22Rv1 (cell line): ENCODE measurements at regions not wholly inside any gene's neighbourhood (a gene's known extent, or its start where the extent isn't known, plus 50 kb on each side); places are given as distances from the start of the nearest gene placed in this dataset.

Experiments used
- H3K27ac ChIP-seq: fragments of 450-650 bp; 2 replicates; pipeline ENCODE4 v1.5.1; 2017
- ZFX ChIP-seq: fragments of 450-650 bp; IDR thresholded peaks from 2 replicates; pipeline ENCODE4 v1.6.1; 2017; ENCODE audit warnings: antibody characterized with exemption, borderline replicate concordance
- TF ChIP-seq, protein P1 (sequence below): fragments of 450-650 bp; IDR thresholded peaks from 2 replicates; pipeline ENCODE4 v1.5.1; 2017; ENCODE audit warnings: mild to moderate bottlenecking

GRCh38 chr13:77999746-78000145, 81.1 kb upstream of the EDNRB start:
- TF ChIP-seq, protein P1, sequence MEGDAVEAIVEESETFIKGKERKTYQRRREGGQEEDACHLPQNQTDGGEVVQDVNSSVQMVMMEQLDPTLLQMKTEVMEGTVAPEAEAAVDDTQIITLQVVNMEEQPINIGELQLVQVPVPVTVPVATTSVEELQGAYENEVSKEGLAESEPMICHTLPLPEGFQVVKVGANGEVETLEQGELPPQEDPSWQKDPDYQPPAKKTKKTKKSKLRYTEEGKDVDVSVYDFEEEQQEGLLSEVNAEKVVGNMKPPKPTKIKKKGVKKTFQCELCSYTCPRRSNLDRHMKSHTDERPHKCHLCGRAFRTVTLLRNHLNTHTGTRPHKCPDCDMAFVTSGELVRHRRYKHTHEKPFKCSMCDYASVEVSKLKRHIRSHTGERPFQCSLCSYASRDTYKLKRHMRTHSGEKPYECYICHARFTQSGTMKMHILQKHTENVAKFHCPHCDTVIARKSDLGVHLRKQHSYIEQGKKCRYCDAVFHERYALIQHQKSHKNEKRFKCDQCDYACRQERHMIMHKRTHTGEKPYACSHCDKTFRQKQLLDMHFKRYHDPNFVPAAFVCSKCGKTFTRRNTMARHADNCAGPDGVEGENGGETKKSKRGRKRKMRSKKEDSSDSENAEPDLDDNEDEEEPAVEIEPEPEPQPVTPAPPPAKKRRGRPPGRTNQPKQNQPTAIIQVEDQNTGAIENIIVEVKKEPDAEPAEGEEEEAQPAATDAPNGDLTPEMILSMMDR = no peak
- no peak for TF ChIP-seq ZFX
- no peak overlapping the region for H3K27ac ChIP-seq

DNA sequence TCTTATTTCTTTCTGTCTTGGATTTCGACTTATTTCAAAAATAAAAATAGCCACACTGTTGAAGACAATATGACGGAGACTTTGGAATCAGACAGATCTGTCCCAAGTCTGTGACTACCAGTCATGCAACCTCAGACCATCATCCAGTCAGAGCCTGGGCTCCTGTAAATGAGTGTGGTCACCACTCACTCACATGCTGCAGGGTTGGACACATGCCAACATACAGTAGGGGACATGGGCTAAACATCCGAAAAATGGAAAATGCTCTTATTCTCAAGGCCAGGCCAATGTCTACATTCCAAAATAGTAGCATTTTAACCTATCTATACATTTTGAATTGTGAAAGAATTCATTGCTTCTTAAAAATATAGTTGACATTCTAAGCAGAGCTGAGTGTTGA, 75.5 kb upstream of the EDNRB start:
- H3K27ac ChIP-seq = no peak overlapping the region
- no peak for TF ChIP-seq ZFX
- TF ChIP-seq, protein P1 = no peak

DNA sequence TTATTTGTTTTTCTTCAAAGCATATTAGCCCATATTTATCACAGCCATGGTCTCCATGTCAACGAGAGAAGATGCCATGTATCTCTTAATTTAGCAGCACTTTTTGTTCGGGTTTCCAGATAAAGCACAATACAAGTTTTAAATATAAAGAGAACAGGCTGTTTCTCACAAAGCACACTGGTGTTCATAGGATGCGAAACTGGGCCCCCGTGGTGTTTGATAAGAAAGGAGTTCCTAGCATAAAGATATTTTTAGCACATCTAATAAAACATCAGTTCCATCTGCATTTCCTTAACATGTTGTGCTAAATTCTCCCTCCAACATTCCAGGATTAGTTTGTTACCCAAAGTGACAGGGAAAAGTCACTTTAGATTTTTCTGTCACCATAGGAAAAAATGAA, 72.4 kb upstream of the EDNRB start:
- no peak overlapping the region for H3K27ac ChIP-seq
- TF ChIP-seq ZFX = no peak
- TF ChIP-seq, protein P1 = no peak

DNA sequence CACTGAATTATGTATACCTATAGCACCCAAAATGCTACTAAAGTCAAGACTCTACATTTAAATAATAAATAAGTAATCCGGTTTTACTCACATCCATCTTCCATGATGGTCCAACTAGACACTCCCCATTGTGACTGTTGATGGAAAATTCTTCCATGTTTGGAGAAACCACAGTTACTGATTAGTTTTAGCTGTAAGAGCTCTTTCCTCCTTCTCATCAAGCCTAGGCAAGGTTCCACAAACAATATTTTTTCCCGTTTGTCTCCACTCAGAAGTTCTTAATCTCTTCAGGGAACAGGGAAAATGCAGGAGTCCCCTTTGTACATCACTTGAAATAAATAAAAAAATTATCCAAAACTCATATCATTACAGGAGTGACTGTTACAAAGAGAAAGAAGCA, 70.7 kb upstream of the EDNRB start:
- TF ChIP-seq ZFX = no peak
- TF ChIP-seq, protein P1 = no peak

DNA sequence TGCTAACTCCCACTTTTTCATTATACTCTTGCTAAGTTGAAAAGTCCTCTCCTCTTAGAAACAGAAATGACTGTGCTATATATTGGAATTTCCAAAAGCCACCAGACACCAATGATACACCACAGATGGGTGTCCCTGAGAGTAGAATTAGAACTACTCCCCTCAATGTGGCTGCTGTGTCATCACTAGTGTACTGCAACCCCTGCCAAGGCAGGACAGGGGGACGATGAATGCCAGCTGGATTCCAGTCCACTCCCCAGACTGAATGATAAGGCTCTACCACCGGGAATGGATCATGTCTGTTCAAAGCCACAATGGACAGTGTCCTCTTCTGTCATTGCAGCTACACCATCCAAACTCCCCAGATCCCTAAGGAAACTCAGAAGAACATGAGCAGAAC, 69.7 kb upstream of the EDNRB start:
- no peak overlapping the region for H3K27ac ChIP-seq
- no peak for TF ChIP-seq ZFX
- TF ChIP-seq, protein P1 = no peak

More for the DNA sequence above, 70.7 kb upstream of the EDNRB start:
- no peak overlapping the region for H3K27ac ChIP-seq

DNA sequence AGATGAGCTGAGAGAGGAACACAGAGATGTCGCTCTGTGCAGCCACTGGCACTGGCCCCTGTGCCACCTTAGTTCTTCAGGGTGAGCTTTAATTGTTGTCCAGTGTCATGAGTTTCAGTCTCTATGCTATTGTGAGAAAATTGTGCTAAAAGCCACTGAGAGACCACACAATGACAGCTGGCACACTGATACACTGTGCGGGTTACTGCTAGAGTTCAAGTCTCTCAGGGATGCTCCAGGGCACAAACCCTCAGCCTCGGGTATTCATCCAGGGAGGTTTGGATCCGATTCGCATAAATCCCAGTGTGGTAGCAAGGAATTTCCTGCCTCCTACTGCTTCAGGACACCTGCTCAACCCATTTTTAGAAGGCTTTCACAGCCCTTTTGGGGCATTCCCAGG, 68.1 kb upstream of the EDNRB start:
- TF ChIP-seq ZFX = no peak
- TF ChIP-seq, protein P1 = no peak
- H3K27ac ChIP-seq = no peak overlapping the region

GRCh38 chr13:77985866-77986636, 67.4 kb upstream of the EDNRB start:
- TF ChIP-seq ZFX = no peak
- TF ChIP-seq, protein P1 = no peak

More at GRCh38 chr13:77985866-77986636, 67.4 kb upstream of the EDNRB start:
- H3K27ac ChIP-seq = no peak overlapping the region
